ENCODE measurements at regions not wholly inside any gene's neighbourhood (a gene's known extent, or its start where the extent isn't known, plus 50 kb on each side); places are given as distances from the start of the nearest gene placed in this dataset.

DNA sequence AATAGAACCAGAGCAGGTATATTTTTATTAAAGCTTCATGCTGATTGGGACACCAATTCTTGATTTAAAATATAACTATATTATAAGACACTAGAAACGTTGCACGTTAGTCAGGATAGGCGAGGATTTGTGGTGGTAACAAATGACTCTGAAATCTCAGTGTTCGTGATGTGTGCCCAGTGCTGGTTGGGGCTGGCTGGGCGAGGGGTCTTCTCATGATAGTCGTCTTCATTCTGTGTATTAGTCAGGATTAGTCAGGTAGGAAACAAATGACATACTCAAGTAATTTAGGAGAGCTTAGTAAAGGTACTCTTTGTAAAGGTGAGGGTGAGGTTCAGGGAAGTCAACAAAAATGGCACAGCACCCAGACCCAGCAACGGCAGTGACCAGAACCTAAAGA, 73.9 kb upstream of the HIF1A start:
- no peak overlapping the region for H3K27ac ChIP-seq (ENCODE audit: low read depth, low read length)
- DNase-seq: no peak
- H3K4ac ChIP-seq (ENCODE audit: low read depth, low read length): no peak overlapping the region
- H3K4me2 ChIP-seq (ENCODE audit: low read length): no peak overlapping the region
- no peak overlapping the region for H3K9ac ChIP-seq (ENCODE audit: low read length)
- H3K9me3 ChIP-seq (ENCODE audit: insufficient read depth, low read depth, low read length): peaks cover 2% of the 10 kb centered on the region
- no peak overlapping the region for H4K91ac ChIP-seq (ENCODE audit: low read depth, low read length)
- no peaks in the 10 kb centered on the region for H3K79me1 ChIP-seq (ENCODE audit: low read length)
- H3K4me1 ChIP-seq (ENCODE audit: control insufficient read depth in 1 of 2, insufficient read depth in 2 of 2, low read length in 2 of 2): peaks cover 0 to 4% of the 10 kb centered on the region in 2 experiments
- H3K14ac ChIP-seq (ENCODE audit: low read length): no peak overlapping the region
- H4K8ac ChIP-seq (ENCODE audit: low read depth, low read length): no peak overlapping the region
- no peak overlapping the region for H3K23ac ChIP-seq (ENCODE audit: low read length)
- H3K27me3 ChIP-seq (ENCODE audit: insufficient read depth, low read length): no peaks in the 10 kb centered on the region
- H2AFZ ChIP-seq (ENCODE audit: insufficient read depth, low read length, poor library complexity): no peak overlapping the region
- no peak overlapping the region for H2BK5ac ChIP-seq (ENCODE audit: low read depth, low read length, poor library complexity)
- no peaks in the 10 kb centered on the region for H3K36me3 ChIP-seq (ENCODE audit: control insufficient read depth in 1 of 2, insufficient read depth in 2 of 2, low read length in 2 of 2)
- no peak overlapping the region for H4K12ac ChIP-seq (ENCODE audit: low read depth, low read length)
- H2AK5ac ChIP-seq (ENCODE audit: low read length): no peak overlapping the region
- H3K4me3 ChIP-seq (ENCODE audit: low read depth, low read length): no peak overlapping the region
- H3K18ac ChIP-seq (ENCODE audit: low read length): no peak overlapping the region
- H2BK12ac ChIP-seq (ENCODE audit: low read length): no peak overlapping the region
- WGBS (ENCODE audit: extremely low coverage, insufficient coverage, insufficient read length): no CpG with 5 or more reads among the region's 7 CpGs
- no peaks in the 10 kb centered on the region for H3K79me2 ChIP-seq (ENCODE audit: control insufficient read depth, insufficient read depth, low read length, poor library complexity)
- H2BK120ac ChIP-seq (ENCODE audit: insufficient read depth, low read length, poor library complexity): no peak overlapping the region

DNA sequence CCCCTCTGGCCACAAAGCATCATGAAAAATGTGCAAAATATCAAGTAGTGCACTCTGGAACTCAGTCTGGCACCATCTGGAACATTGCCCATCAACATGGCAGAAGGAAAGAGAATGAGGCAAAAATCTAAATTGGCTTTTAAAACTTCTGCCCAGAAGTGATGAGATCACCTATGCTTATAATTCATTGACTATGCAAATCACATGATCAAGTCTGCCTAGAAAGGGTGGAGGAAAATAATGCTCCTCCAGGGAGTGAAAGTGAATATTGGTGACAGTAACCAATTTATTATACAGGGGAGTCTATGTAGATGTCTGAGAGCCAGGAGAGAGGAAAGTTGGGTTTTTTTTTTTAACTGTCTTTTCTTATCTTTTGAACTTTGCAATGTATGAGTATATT, 73.3 kb upstream of the HIF1A start:
- no peak for DNase-seq
- Histone ChIP-seq H3K9me3 (ENCODE audit: insufficient read depth, low read depth, low read length) (peaks cover 2% of the 10 kb centered on the region), H2AK5ac (ENCODE audit: low read length) (no peak overlapping the region), H3K27me3 (ENCODE audit: insufficient read depth, low read length) (no peaks in the 10 kb centered on the region), H2BK12ac (ENCODE audit: low read length) (no peak overlapping the region), H3K23ac (ENCODE audit: low read length) (no peak overlapping the region), H3K36me3 (ENCODE audit: control insufficient read depth in 1 of 2, insufficient read depth in 2 of 2, low read length in 2 of 2) (no peaks in the 10 kb centered on the region), H4K8ac (ENCODE audit: low read depth, low read length) (no peak overlapping the region), H3K4ac (ENCODE audit: low read depth, low read length) (no peak overlapping the region), H3K4me2 (ENCODE audit: low read length) (no peak overlapping the region), H3K9ac (ENCODE audit: low read length) (no peak overlapping the region), H4K12ac (ENCODE audit: low read depth, low read length) (no peak overlapping the region), H4K91ac (ENCODE audit: low read depth, low read length) (no peak overlapping the region), H3K4me1 (ENCODE audit: control insufficient read depth in 1 of 2, insufficient read depth in 2 of 2, low read length in 2 of 2) (peaks cover 0 to 4% of the 10 kb centered on the region in 2 experiments), H3K79me2 (ENCODE audit: control insufficient read depth, insufficient read depth, low read length, poor library complexity) (no peaks in the 10 kb centered on the region), H3K14ac (ENCODE audit: low read length) (no peak overlapping the region), H2AFZ (ENCODE audit: insufficient read depth, low read length, poor library complexity) (no peak overlapping the region), H3K79me1 (ENCODE audit: low read length) (no peaks in the 10 kb centered on the region), H2BK5ac (ENCODE audit: low read depth, low read length, poor library complexity) (no peak overlapping the region), H3K18ac (ENCODE audit: low read length) (no peak overlapping the region), H3K4me3 (ENCODE audit: low read depth, low read length) (no peak overlapping the region), H2BK120ac (ENCODE audit: insufficient read depth, low read length, poor library complexity) (no peak overlapping the region), H3K27ac (ENCODE audit: low read depth, low read length) (no peak overlapping the region)

DNA sequence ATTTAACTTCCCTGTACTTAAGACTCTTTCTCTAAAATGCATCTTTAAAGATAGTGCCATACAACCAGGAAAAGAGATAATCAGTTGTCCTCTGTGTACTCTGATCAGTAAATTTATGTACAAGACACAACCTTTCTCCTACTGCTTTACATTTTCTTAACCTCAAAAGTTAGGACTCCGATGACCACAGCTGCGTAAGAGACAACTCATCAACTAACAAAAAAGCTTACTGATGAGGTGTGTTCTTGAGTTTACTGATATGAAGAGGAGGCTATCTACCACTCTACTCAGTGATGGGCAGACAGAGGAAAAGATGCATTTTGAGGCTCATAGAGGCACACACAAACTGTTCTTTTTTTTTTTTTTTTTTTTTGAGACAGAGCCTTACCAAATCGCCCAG, 71.4 kb upstream of the HIF1A start:
- no peak overlapping the region for H3K18ac ChIP-seq (ENCODE audit: low read length)
- H2AK5ac ChIP-seq (ENCODE audit: low read length): no peak overlapping the region
- H2BK120ac ChIP-seq (ENCODE audit: insufficient read depth, low read length, poor library complexity): no peak overlapping the region
- no peak overlapping the region for H3K14ac ChIP-seq (ENCODE audit: low read length)
- H3K27me3 ChIP-seq (ENCODE audit: insufficient read depth, low read length): no peaks in the 10 kb centered on the region
- peaks cover 2% of the 10 kb centered on the region for H3K9me3 ChIP-seq (ENCODE audit: insufficient read depth, low read depth, low read length)
- no peak overlapping the region for H3K4me2 ChIP-seq (ENCODE audit: low read length)
- no peak overlapping the region for H3K27ac ChIP-seq (ENCODE audit: low read depth, low read length)
- H3K23ac ChIP-seq (ENCODE audit: low read length): no peak overlapping the region
- H3K4me3 ChIP-seq (ENCODE audit: low read depth, low read length): no peak overlapping the region
- no peak overlapping the region for H4K91ac ChIP-seq (ENCODE audit: low read depth, low read length)
- no peak overlapping the region for H2BK12ac ChIP-seq (ENCODE audit: low read length)
- no peaks in the 10 kb centered on the region for H3K79me1 ChIP-seq (ENCODE audit: low read length)
- no peak for DNase-seq
- no peak overlapping the region for H4K8ac ChIP-seq (ENCODE audit: low read depth, low read length)
- no peak overlapping the region for H3K9ac ChIP-seq (ENCODE audit: low read length)
- H3K4ac ChIP-seq (ENCODE audit: low read depth, low read length): no peak overlapping the region
- H3K4me1 ChIP-seq (ENCODE audit: control insufficient read depth in 1 of 2, insufficient read depth in 2 of 2, low read length in 2 of 2): peaks cover 0 to 4% of the 10 kb centered on the region in 2 experiments
- H3K36me3 ChIP-seq (ENCODE audit: control insufficient read depth in 1 of 2, insufficient read depth in 2 of 2, low read length in 2 of 2): no peaks in the 10 kb centered on the region
- WGBS (ENCODE audit: extremely low coverage, insufficient coverage, insufficient read length): no CpG with 5 or more reads among the region's 3 CpGs
- no peak overlapping the region for H4K12ac ChIP-seq (ENCODE audit: low read depth, low read length)
- no peak overlapping the region for H2AFZ ChIP-seq (ENCODE audit: insufficient read depth, low read length, poor library complexity)
- H2BK5ac ChIP-seq (ENCODE audit: low read depth, low read length, poor library complexity): no peak overlapping the region
- H3K79me2 ChIP-seq (ENCODE audit: control insufficient read depth, insufficient read depth, low read length, poor library complexity): no peaks in the 10 kb centered on the region

DNA sequence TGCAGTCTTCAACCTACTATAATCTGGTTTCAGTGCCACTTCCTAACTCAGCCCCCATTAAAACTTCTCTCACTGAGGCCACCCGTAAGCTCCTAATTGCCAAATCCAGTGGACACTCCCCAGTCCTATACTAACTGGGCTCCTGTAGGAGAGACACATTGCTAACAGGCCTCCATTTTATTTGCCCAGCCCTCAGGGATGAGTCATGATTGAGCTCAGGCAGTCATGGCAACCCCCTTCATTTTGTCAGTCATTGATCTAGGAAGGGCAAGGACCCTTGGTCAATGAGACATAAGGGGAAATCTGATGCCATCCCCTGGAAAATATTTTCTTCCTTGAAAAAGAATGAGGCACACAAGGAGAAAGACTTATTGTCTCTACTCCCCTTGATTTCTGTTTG, 70.1 kb upstream of the HIF1A start:
- WGBS (ENCODE audit: extremely low coverage, insufficient coverage, insufficient read length): no CpG with 5 or more reads among the region's 1 CpG

More for the DNA sequence above, 70.1 kb upstream of the HIF1A start:
- peaks cover 3% of the 10 kb centered on the region for H3K9me3 ChIP-seq (ENCODE audit: insufficient read depth, low read depth, low read length)
- H4K8ac ChIP-seq (ENCODE audit: low read depth, low read length): no peak overlapping the region
- peaks cover 0 to 4% of the 10 kb centered on the region in 2 experiments for H3K4me1 ChIP-seq (ENCODE audit: control insufficient read depth in 1 of 2, insufficient read depth in 2 of 2, low read length in 2 of 2)
- no peak overlapping the region for H4K91ac ChIP-seq (ENCODE audit: low read depth, low read length)
- no peak overlapping the region for H2BK120ac ChIP-seq (ENCODE audit: insufficient read depth, low read length, poor library complexity)
- no peak overlapping the region for H3K4ac ChIP-seq (ENCODE audit: low read depth, low read length)
- no peak overlapping the region for H4K12ac ChIP-seq (ENCODE audit: low read depth, low read length)
- H3K27me3 ChIP-seq (ENCODE audit: insufficient read depth, low read length): no peaks in the 10 kb centered on the region
- no peak for DNase-seq
- no peaks in the 10 kb centered on the region for H3K79me2 ChIP-seq (ENCODE audit: control insufficient read depth, insufficient read depth, low read length, poor library complexity)
- no peak overlapping the region for H3K4me3 ChIP-seq (ENCODE audit: low read depth, low read length)
- no peak overlapping the region for H2BK5ac ChIP-seq (ENCODE audit: low read depth, low read length, poor library complexity)
- H3K36me3 ChIP-seq (ENCODE audit: control insufficient read depth in 1 of 2, insufficient read depth in 2 of 2, low read length in 2 of 2): no peaks in the 10 kb centered on the region
- no peak overlapping the region for H2BK12ac ChIP-seq (ENCODE audit: low read length)
- H2AFZ ChIP-seq (ENCODE audit: insufficient read depth, low read length, poor library complexity): no peak overlapping the region
- H3K79me1 ChIP-seq (ENCODE audit: low read length): no peaks in the 10 kb centered on the region
- H2AK5ac ChIP-seq (ENCODE audit: low read length): no peak overlapping the region
- no peak overlapping the region for H3K4me2 ChIP-seq (ENCODE audit: low read length)
- no peak overlapping the region for H3K9ac ChIP-seq (ENCODE audit: low read length)
- H3K27ac ChIP-seq (ENCODE audit: low read depth, low read length): no peak overlapping the region
- H3K23ac ChIP-seq (ENCODE audit: low read length): no peak overlapping the region
- H3K18ac ChIP-seq (ENCODE audit: low read length): no peak overlapping the region
- H3K14ac ChIP-seq (ENCODE audit: low read length): no peak overlapping the region
